ENCODE measurements at regions not wholly inside any gene's neighbourhood (a gene's known extent, or its start where the extent isn't known, plus 50 kb on each side); places are given as distances from the start of the nearest gene placed in this dataset.

- TF ChIP-seq PRDM15 (CRISPR knock-in tag; IDR thresholded peaks at IDR 0.05): no peak
- peak in 2 of 3 experiments; percentile 16 to 26; a peak in 2 of 6 replicates for TF ChIP-seq CTCF (IDR thresholded peaks at IDR 0.05 in 2 of 3, conservative IDR thresholded peaks at IDR 0.05 in 1 of 3; ENCODE audit: control insufficient read depth in 2 of 3, extremely low read depth in 1 of 3, insufficient read depth in 1 of 3, low read depth in 3 of 3, low read length in 3 of 3)
- TF ChIP-seq ZBTB11 (CRISPR knock-in tag; IDR thresholded peaks at IDR 0.05): no peak
- TF ChIP-seq RAD51 (IDR thresholded peaks at IDR 0.05): no peak
Measured at GRCh38 chr3:86774082-86774691, 216.8 kb downstream of the VGLL3 start (continued).
